Fibroblast of gingiva (primary cell): ENCODE measurements at regions not wholly inside any gene's neighbourhood (a gene's known extent, or its start where the extent isn't known, plus 50 kb on each side); places are given as distances from the start of the nearest gene placed in this dataset.

Source experiments
- DNase-seq: peaks from one replicate; pipeline ENCODE4 v3.0.0-alpha.2; 2011; ENCODE audit warnings: low read depth

GRCh38 chr11:13220148-13220547 lies 57.4 kb upstream of the BMAL1 start:
- no peak for DNase-seq

DNA sequence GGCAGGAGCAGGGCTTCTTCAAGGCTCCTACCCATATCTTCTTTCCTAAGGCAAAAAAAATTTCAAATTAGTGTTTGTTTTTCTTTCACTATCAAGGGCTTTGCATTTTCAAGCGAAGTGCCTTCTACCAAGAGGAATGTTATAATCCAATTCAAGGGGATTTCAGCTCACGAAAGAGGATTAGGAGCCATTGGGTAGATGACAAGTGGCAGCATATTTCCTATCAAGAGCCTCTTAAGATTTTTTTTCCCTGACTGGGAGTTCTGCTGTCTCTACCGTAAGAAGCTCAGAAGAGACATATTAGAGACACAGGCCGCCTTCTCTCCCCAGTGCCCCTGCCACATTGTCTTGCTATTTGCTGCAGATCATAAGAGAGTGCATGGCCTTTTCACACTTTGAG lies 55.9 kb upstream of the BMAL1 start:
- DNase-seq = no peak

DNA sequence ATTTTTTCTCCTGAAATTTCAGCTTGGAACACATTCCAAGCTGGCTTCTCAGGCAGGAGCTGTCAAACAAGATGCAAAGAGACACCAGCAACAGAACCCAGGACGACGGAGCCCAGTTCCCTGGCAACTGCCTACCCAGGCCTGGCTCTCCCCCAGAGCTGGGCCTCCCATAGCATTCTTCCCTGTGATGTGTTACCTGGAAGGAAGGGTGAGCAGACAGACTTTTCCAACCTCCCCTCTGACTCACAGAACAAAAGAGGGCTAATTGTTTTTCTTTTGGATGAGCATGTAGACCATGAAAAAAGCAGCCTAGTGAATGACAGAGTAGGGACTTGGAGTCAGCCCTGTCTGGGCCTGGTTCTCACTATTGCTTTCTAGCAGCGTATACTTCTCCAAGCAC lies 55.3 kb upstream of the BMAL1 start:
- no peak for DNase-seq

- DNase-seq = no peak
Observed at GRCh38 chr11:13223112-13223511, 54.5 kb upstream of the BMAL1 start.

DNA sequence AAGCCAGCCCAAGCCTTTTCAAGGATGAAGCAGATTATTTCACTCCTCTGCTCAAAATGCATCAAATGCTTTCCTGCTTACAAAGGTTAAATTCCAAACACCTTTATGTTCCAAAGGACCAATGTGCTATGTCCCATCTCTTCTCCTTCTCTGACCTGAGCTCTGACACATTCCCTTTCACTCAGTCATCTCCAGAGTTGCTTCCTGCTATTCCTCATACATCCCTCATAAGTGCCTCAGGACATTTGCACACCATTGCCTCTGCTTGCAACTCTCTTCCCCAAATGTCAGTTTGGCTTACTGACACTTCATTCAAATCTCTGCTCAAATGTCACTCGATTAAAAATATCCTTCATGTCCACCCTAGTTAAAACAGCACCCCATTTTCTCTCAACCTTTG lies 53.3 kb upstream of the BMAL1 start:
- DNase-seq = no peak

DNA sequence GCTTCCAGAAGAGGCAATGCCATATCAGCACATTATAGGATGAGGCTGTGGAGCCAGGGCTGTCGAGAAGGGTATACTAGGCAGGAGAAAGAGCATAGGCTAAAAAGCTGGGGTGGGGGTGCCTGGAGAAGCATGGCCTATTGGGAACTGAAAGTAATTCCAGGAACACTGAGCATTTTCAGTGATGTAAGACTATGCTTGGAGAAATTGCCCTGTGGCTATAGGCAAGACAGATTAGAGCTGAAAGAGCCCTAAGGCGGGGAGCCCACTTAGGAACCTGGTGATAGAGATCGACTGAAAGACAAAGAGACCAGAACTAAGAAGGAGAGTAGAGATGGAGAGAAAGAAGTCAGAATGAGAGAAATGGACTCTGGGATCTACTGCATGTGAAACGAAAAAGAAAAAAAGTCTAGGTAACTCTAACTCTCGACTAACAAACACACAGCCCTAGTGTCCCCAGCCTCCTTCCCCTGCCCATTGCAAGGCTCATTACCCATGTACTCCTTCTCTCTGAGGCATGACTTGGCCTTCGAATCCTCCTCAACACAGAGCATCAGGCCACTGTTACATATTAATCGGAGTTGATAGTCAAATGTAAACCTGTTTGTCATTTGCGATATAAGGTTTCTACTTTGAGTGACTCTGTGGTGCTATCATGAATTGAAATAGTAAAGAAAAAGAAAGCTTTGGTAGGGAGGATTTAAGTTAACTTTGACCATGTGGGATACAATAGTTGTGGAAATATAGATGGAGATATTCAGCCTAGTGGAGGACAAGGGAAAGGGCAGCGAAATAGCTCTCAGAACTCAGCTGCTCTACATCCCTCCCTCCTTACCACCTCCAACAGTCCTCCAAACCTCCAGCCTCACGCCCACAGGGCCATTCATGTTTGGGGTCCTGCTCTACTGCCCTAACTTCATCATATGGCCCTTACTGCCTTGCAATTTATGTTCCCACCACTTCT lies 52.3 kb upstream of the BMAL1 start:
- no peak for DNase-seq

GRCh38 chr11:13227676-13228255 lies 49.8 kb upstream of the BMAL1 start:
- DNase-seq = no peak
